ENCODE measurements at regions not wholly inside any gene's neighbourhood (a gene's known extent, or its start where the extent isn't known, plus 50 kb on each side); places are given as distances from the start of the nearest gene placed in this dataset.

DNA sequence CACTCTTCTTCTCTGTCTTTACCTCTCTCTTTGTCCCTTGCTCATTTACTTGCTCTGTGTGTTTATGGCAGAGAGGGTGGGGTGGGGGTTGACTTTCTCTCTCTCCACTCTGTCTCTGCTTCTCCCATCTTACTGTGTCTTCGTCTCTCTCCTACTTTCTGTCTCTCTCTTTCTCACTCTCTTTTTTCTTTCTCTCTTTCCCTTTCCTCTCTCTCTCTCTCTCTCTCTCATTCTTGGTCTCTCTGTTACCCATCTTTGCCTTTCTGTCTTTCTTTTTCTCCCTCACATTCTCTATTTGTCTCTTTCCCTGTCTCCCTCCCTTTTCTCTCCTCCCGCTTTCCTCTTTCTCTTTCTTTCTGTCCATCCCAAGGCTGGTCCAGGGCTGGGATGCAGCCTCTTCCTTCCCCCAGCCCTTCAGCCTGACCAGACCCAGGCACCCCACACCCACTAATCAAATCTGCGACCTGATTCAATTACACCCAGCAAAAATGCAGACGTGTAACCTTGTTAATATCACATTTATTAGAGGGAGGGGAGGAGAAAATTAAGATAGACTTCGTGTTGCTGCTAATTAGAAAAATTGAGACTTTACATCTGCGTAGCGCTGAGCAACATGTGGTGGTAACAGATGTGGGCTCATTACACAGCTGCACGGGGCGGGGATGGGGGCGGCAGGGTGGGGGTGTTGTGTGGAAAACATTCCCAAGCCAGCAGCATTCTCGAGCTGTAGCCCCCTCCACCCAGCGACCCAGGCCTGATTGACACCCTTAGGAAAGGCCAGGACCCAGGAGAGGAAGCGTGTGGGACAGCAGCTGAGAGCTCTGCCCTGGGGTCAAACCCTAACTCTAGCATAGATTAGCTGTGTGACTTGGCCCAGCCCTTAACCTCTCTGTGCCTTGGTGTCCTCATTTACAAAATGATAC, 124.9 kb upstream of the MAFB start:
- no peaks in the 10 kb centered on the region for H3K4me1 ChIP-seq (ENCODE audit: control insufficient read depth in 5 of 5, insufficient read depth in 5 of 5, low read length in 5 of 5)
- no peak overlapping the region for H3K4me3 ChIP-seq
- no peak for DNase-seq
- H3K9ac ChIP-seq (ENCODE audit: insufficient read depth in 1 of 2, low read length in 2 of 2): no peak overlapping the region
- 79 to 84% methylated on average over 13 of the region's 13 CpGs for WGBS, 2 donors
- no peaks in the 10 kb centered on the region for H3K9me3 ChIP-seq (ENCODE audit: control insufficient read depth in 4 of 4, insufficient read depth in 3 of 4, low read length in 3 of 4)
- TF ChIP-seq, protein P1, sequence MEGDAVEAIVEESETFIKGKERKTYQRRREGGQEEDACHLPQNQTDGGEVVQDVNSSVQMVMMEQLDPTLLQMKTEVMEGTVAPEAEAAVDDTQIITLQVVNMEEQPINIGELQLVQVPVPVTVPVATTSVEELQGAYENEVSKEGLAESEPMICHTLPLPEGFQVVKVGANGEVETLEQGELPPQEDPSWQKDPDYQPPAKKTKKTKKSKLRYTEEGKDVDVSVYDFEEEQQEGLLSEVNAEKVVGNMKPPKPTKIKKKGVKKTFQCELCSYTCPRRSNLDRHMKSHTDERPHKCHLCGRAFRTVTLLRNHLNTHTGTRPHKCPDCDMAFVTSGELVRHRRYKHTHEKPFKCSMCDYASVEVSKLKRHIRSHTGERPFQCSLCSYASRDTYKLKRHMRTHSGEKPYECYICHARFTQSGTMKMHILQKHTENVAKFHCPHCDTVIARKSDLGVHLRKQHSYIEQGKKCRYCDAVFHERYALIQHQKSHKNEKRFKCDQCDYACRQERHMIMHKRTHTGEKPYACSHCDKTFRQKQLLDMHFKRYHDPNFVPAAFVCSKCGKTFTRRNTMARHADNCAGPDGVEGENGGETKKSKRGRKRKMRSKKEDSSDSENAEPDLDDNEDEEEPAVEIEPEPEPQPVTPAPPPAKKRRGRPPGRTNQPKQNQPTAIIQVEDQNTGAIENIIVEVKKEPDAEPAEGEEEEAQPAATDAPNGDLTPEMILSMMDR (IDR thresholded peaks at IDR 0.05; ENCODE audit: control extremely low read depth, extremely low read depth): no peak
- no peak for ATAC-seq (ENCODE audit: insufficient read depth, low FRiP score)
- H3K36me3 ChIP-seq (ENCODE audit: control insufficient read depth in 4 of 4, insufficient read depth in 4 of 4, low read length in 4 of 4): no peaks in the 10 kb centered on the region
- no peak overlapping the region for H3K27ac ChIP-seq (ENCODE audit: low read depth in 1 of 2, low read length in 1 of 2)
- peaks cover 0 to 2% (median 0%) of the 10 kb centered on the region in 3 donors for H3K27me3 ChIP-seq (ENCODE audit: control insufficient read depth in 3 of 3, insufficient read depth in 3 of 3, low read length in 2 of 3)

- no peak for DNase-seq
- TF ChIP-seq, protein P1 (IDR thresholded peaks at IDR 0.05; ENCODE audit: control extremely low read depth, extremely low read depth): no peak
Observed at GRCh38 chr20:40814631-40814960, 125.6 kb upstream of the MAFB start.

DNA sequence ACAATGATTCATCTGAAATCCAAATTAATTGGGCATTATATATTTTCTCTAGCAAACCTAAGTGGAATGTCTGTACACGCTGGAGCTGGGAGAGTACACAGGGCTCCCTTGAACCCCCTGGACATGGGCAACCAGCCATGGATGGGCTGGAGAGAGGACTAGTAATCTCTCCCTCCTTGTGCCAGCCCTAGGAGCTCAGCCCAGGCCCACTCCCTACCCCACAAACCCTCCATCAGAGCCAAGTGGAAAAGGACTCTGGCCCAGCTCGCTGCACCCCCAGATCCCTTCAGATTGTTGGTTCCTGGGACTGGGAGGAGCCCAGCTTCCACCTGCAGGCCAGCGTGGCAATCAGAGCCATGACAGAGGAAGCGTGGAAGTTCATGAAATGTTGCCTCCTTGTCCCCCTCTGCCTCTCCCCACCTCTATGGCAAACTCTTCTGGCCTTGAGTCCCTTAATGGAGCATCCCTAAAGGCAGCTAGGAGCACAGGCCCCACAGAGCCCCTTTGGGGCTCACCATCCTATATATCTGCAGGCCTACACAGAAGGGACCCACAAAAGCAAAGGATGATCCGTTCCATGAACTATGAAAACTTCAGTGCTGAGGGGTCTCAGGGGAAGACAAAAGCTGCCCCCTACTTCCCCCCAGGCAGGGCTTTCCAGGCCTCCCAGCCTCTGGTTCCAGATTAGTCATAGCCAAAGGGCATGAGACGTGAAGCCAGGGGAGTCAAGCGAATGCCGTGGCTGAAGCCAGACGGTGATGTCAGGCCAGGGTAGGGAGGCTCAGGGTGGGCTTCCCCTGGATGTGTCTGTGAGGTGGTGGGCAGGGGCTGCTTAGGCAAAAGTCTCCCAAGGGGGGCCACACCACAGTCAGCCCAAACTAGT, 126.4 kb upstream of the MAFB start:
- DNase-seq: no peak
- H3K27ac ChIP-seq (ENCODE audit: low read depth in 1 of 2, low read length in 1 of 2): no peak overlapping the region
- H3K9me3 ChIP-seq (ENCODE audit: control insufficient read depth in 4 of 4, insufficient read depth in 3 of 4, low read length in 3 of 4): no peaks in the 10 kb centered on the region
- no peak overlapping the region for H3K4me3 ChIP-seq
- no peaks in the 10 kb centered on the region for H3K27me3 ChIP-seq (ENCODE audit: control insufficient read depth in 3 of 3, insufficient read depth in 3 of 3, low read length in 2 of 3)
- H3K4me1 ChIP-seq (ENCODE audit: control insufficient read depth in 5 of 5, insufficient read depth in 5 of 5, low read length in 5 of 5): no peaks in the 10 kb centered on the region
- H3K9ac ChIP-seq (ENCODE audit: insufficient read depth in 1 of 2, low read length in 2 of 2): no peak overlapping the region
- no peak for ATAC-seq (ENCODE audit: insufficient read depth, low FRiP score)
- 92 to 94% methylated on average over 9 of the region's 9 CpGs for WGBS, 2 donors
- no peaks in the 10 kb centered on the region for H3K36me3 ChIP-seq (ENCODE audit: control insufficient read depth in 4 of 4, insufficient read depth in 4 of 4, low read length in 4 of 4)
- TF ChIP-seq, protein P1 (IDR thresholded peaks at IDR 0.05; ENCODE audit: control extremely low read depth, extremely low read depth): no peak

More at GRCh38 chr20:40814631-40814960, 125.6 kb upstream of the MAFB start:
- H3K27me3 ChIP-seq (ENCODE audit: control insufficient read depth in 3 of 3, insufficient read depth in 3 of 3, low read length in 2 of 3): no peaks in the 10 kb centered on the region
- whole genome bisulfite sequencing, 2 donors: 88 to 93% methylated on average over 2 of the region's 2 CpGs
- no peak overlapping the region for H3K9ac ChIP-seq (ENCODE audit: insufficient read depth in 1 of 2, low read length in 2 of 2)
- ATAC-seq (ENCODE audit: insufficient read depth, low FRiP score): no peak
- no peaks in the 10 kb centered on the region for H3K4me1 ChIP-seq (ENCODE audit: control insufficient read depth in 5 of 5, insufficient read depth in 5 of 5, low read length in 5 of 5)
- no peak overlapping the region for H3K4me3 ChIP-seq
- H3K9me3 ChIP-seq (ENCODE audit: control insufficient read depth in 4 of 4, insufficient read depth in 3 of 4, low read length in 3 of 4): no peaks in the 10 kb centered on the region
- H3K27ac ChIP-seq (ENCODE audit: low read depth in 1 of 2, low read length in 1 of 2): no peak overlapping the region
- no peaks in the 10 kb centered on the region for H3K36me3 ChIP-seq (ENCODE audit: control insufficient read depth in 4 of 4, insufficient read depth in 4 of 4, low read length in 4 of 4)
